Epithelial cell of esophagus (primary cell): ENCODE measurements at regions not wholly inside any gene's neighbourhood (a gene's known extent, or its start where the extent isn't known, plus 50 kb on each side); places are given as distances from the start of the nearest gene placed in this dataset.
"Not testable (repeated sequence)": the region's sequence is repeated elsewhere in the genome, so short reads cannot be mapped to it uniquely, and the experiment has no call there.

Experiments used
- DNase-seq: peaks from one replicate; pipeline ENCODE4 v3.0.0; 2010; ENCODE audit warnings: low read depth
- H3K4me3 ChIP-seq: 2 replicates; pipeline ENCODE4 v1.5.1; 2011; ENCODE audit warnings: mild to moderate bottlenecking, low read length, control low read depth
- CTCF ChIP-seq: IDR thresholded peaks from 2 replicates; pipeline ENCODE4 v1.5.1; 2011; ENCODE audit warnings: low read depth, mild to moderate bottlenecking, low read length, control low read depth, inconsistent platforms; ENCODE audit not compliant: insufficient read depth; ENCODE audit errors: missing control alignments

GRCh38 chr5:116718317-116718716 lies 143.7 kb upstream of the SEMA6A start:
- TF ChIP-seq CTCF, result no peak
- no peak for DNase-seq
- H3K4me3 ChIP-seq, result no peak overlapping the region

DNA sequence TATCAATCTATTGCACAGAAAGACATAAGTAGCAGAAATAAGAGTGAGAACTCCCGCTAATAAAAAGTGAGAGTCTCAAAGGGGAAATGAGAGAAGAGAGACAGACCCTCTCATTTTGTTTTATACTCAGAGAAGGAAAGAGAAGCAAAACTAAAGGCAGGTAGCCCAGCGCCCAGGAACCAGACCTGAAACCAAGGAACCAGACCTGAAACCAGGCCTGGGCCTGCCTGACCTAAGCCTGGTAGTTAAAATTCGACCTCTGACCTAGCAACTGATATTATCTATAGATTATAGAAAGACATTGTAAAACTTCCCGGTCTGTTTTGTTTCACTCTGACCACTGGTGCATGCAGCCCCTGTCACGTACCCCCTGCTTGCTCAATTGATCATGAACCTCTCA lies 134.5 kb upstream of the SEMA6A start:
- TF ChIP-seq CTCF, result no peak
- H3K4me3 ChIP-seq, result no peak overlapping the region

GRCh38 chr5:116705121-116705519 lies 130.5 kb upstream of the SEMA6A start:
- not testable (repeated sequence) for DNase-seq

More for the DNA sequence above, 134.5 kb upstream of the SEMA6A start:
- no peak for DNase-seq

GRCh38 chr5:116703941-116704340 lies 129.3 kb upstream of the SEMA6A start:
- no peak for DNase-seq
- H3K4me3 ChIP-seq, result no peak overlapping the region
- no peak for TF ChIP-seq CTCF

More at GRCh38 chr5:116705121-116705519, 130.5 kb upstream of the SEMA6A start:
- not testable (repeated sequence) for H3K4me3 ChIP-seq

DNA sequence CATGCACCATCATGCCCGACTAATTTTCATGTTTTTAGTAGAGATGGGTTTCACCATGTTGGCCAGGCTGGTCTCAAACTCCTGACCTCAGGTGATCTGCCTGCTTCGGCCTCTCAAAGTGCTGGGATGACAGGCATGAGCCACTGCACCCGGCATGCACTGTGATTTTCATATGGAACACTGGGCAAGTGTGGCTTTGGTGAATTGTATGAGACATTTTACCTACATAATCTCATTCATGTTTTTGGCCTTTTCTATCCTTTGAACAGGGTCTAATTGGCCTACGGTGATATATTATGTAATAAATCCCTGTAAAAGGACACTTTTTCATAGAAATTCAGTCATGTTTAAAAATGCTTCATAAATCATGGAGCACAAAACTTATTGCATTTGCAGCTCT lies 128.7 kb upstream of the SEMA6A start:
- H3K4me3 ChIP-seq, result no peak overlapping the region
- no peak for TF ChIP-seq CTCF
- DNase-seq, result no peak

DNA sequence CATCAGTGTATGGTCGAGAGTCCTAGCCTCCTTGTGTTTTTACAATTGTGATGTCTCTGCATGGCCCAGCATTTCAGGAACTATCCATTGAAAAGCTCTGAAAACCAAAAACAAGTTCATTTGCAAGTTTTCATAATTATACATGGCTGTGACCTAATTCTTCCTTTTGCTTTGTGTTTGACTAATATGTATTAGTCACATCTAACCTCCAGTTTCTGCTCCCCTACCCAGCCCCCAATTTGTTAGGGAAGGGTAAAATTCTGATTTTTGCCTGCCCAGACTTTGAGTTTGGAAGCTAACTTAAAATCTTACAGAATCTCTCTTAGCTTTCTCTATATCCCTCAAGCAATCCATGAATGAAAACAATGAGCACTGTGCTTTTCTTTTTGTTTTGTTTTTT lies 128.2 kb upstream of the SEMA6A start:
- no peak for TF ChIP-seq CTCF
- peak; percentile 45 for DNase-seq
- H3K4me3 ChIP-seq, result no peak overlapping the region

DNA sequence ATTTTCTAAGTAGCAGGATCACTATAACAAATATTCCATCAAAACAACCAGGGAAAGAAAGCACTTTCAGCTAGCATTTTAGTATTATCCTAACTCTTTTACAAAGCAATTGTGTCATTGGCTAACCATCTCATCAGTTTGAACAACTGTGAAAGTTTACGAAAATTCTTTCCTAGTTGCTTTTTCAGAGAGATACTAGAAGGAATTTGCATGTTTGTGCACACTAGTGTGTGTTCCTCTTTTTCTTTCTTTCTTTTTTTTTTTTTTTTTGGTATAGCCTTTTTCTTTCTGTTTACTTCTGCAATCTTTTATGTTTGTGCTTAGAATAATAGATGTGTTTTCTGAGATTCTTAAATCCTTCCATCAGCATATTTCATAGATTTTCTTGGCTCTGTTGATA lies 124.7 kb upstream of the SEMA6A start:
- H3K4me3 ChIP-seq, result no peak overlapping the region
- DNase-seq, result no peak
- TF ChIP-seq CTCF, result no peak

DNA sequence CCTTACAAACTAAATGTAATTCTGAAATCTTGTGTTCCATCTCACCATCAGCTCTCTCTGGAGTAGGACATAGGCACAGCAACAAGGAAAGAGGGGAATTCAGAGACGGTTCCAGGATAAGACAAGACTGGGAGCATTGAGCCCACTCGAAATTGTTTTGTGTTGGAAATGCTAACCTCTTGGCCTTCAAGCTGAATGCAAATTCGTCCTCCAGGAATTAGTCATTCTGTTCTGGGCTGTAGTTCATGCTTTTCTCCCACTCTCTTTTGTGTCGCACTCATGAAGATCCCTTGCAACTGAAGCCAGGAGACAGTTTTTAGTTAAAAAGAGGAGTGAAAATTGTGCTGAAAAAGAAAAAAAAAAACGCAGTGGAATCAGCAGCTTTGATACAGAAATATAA lies 121.7 kb upstream of the SEMA6A start:
- DNase-seq, result no peak
- H3K4me3 ChIP-seq, result no peak overlapping the region
- TF ChIP-seq CTCF, result no peak
